HepG2 (cell line): ENCODE measurements at regions not wholly inside any gene's neighbourhood (a gene's known extent, or its start where the extent isn't known, plus 50 kb on each side); places are given as distances from the start of the nearest gene placed in this dataset.

ENCODE experiments used
- ATAC-seq: fragments of 200-7000 bp; cut with Tn5 transposase; 3 replicates; pipeline ENCODE4 v1.9.1; 2020; ENCODE audit warnings: mild to moderate bottlenecking, moderate library complexity
- BruUV-seq: library from RNA; stranded (reverse); fragments of 400-500 nt; replicated peaks from 2 replicates; lab custom pipeline; 2021; lab: Mats Ljungman, UMichigan
- CTCF ChIA-PET: fragments of 300-600 bp; formaldehyde crosslinking; extraction: SDS; loops from one replicate; lab custom pipeline; 2021; ENCODE audit warnings: low total read pairs, inconsistent platforms, low intra/inter-chr PET ratio; lab: Yijun Ruan, JAX
- POLR2A ChIA-PET: fragments of 350-600 bp; sonication (Branson Sonifier 250); formaldehyde crosslinking; loops from one replicate; lab custom pipeline; 2020; ENCODE audit warnings: antibody characterized with exemption, inconsistent platforms; lab: Yijun Ruan, JAX
- DNase-seq: peaks from one replicate; pipeline ENCODE4 v3.0.0-alpha.2; 2015; ENCODE audit warnings: low spot score
- FAIRE-seq: peaks from 3 replicates; lab custom pipeline; 2011; peaks lifted over from hg19 to GRCh38; lab: Jason Lieb, UNC
- H2AFZ ChIP-seq: one replicate; pipeline ENCODE4 v1.6.1; 2011; ENCODE audit warnings: low read length, inconsistent platforms
- H3K27ac ChIP-seq: fragments of 300-600 bp; 3 replicates; pipeline ENCODE4 v1.8.0; 2011; ENCODE audit warnings: mixed run types, mild to moderate bottlenecking, mixed read lengths, low read length, inconsistent platforms; ENCODE audit not compliant: insufficient read depth; ENCODE audit errors: extremely low read length
- H3K27me3 ChIP-seq, 2 experiments: fragments of 200-600 bp in 1 of 2; 2 replicates in 1 of 2; 3 replicates in 1 of 2; pipeline versions ENCODE4 v1.6.0 to v1.8.0; 2011; ENCODE audit warnings: low read length in 2 of 2, mild to moderate bottlenecking in 2 of 2, moderate library complexity in 2 of 2, inconsistent platforms in 1 of 2; ENCODE audit not compliant: insufficient read depth in 2 of 2, control insufficient read depth in 1 of 2
- H3K36me3 ChIP-seq, 2 experiments: fragments of 200-600 bp in 1 of 2; replicated peaks in 1 of 2; 2 replicates in 1 of 2; 3 replicates in 1 of 2; pipeline versions ENCODE4 v1.5.1 to v1.8.0; 2011; ENCODE audit warnings: low read length in 2 of 2, inconsistent platforms in 1 of 2; ENCODE audit not compliant: insufficient read depth in 2 of 2, control insufficient read depth in 1 of 2
- H3K4me1 ChIP-seq: 2 replicates; pipeline ENCODE4 v1.5.1; 2012; ENCODE audit warnings: low read length, inconsistent platforms; ENCODE audit not compliant: insufficient read depth
- H3K4me2 ChIP-seq: 2 replicates; pipeline ENCODE4 v1.6.0; 2011; ENCODE audit warnings: low read depth, low read length, inconsistent platforms
- H3K4me3 ChIP-seq, 3 experiments: fragments of 200-600 bp in 1 of 3; sonication (generic), shearing (Covaris generic) in 1 of 3; replicated peaks in 1 of 3; 2 replicates each; pipeline ENCODE4 v1.5.1; 2011 to 2016; ENCODE audit warnings: low read length in 3 of 3, inconsistent platforms in 2 of 3, low read depth in 2 of 3, mild to moderate bottlenecking in 2 of 3, control low read depth in 1 of 3, mixed read lengths in 1 of 3; ENCODE audit not compliant: insufficient read depth in 1 of 3
- H3K79me2 ChIP-seq: one replicate; pipeline ENCODE4 v1.6.1; 2011; ENCODE audit warnings: low read length, inconsistent platforms; ENCODE audit not compliant: insufficient read depth
- H3K9ac ChIP-seq: 2 replicates; pipeline ENCODE4 v1.6.0; 2011; ENCODE audit warnings: mild to moderate bottlenecking, low read depth, low read length, inconsistent platforms; ENCODE audit not compliant: insufficient read depth
- H3K9me3 ChIP-seq: 2 replicates; pipeline ENCODE4 v1.5.1; 2012; ENCODE audit warnings: mild to moderate bottlenecking, low read length
- H4K20me1 ChIP-seq: 2 replicates; pipeline ENCODE4 v1.6.0; 2011; ENCODE audit warnings: inconsistent platforms, mild to moderate bottlenecking, low read length, moderate library complexity; ENCODE audit not compliant: insufficient read depth
- DMAP1 ChIP-seq: IDR thresholded peaks from 2 replicates; pipeline ENCODE4 v1.6.1; 2016
- ELF3 ChIP-seq: IDR thresholded peaks from 2 replicates; pipeline ENCODE4 v1.6.1; 2016; ENCODE audit warnings: missing genetic modification reagents, missing compliant biosample characterization
- ETV5 ChIP-seq: IDR thresholded peaks from 2 replicates; pipeline ENCODE4 v1.6.1; 2018; ENCODE audit warnings: missing biosample characterization, missing genetic modification reagents, inconsistent platforms, borderline replicate concordance
- FOXO4 ChIP-seq: sonication (generic); formaldehyde crosslinking; conservative IDR thresholded peaks from 2 replicates; pipeline ENCODE4 v1.8.1; 2023; ENCODE audit warnings: missing genetic modification reagents
- HBP1 ChIP-seq: IDR thresholded peaks from 2 replicates; pipeline ENCODE4 v1.6.1; 2016; ENCODE audit warnings: low read depth, control low read depth
- MAFF ChIP-seq: IDR thresholded peaks from 2 replicates; pipeline ENCODE4 v1.6.1; 2011; ENCODE audit warnings: low read depth, low read length, improper control_type of control experiment
- ONECUT2 ChIP-seq: sonication (generic); formaldehyde crosslinking; IDR thresholded peaks from 2 replicates; pipeline ENCODE4 v1.4.0; 2020; ENCODE audit warnings: missing genetic modification reagents
- STAG1 ChIP-seq: sonication (generic); formaldehyde crosslinking; IDR thresholded peaks from 2 replicates; pipeline ENCODE4 v1.4.0; 2020; ENCODE audit warnings: missing genetic modification reagents
- TOPORS ChIP-seq: sonication (generic); formaldehyde crosslinking; IDR thresholded peaks from 2 replicates; pipeline ENCODE4 v1.8.0; 2023; ENCODE audit warnings: mild to moderate bottlenecking, missing genetic modification reagents
- ZBTB7B ChIP-seq: sonication (generic); formaldehyde crosslinking; IDR thresholded peaks from 2 replicates; pipeline ENCODE4 v1.4.0; 2020; ENCODE audit warnings: missing genetic modification reagents
- ZFAT ChIP-seq: sonication (generic); formaldehyde crosslinking; conservative IDR thresholded peaks from 2 replicates; pipeline ENCODE4 v1.8.1; 2023; ENCODE audit warnings: missing genetic modification reagents, inconsistent platforms
- ZMYM4 ChIP-seq: sonication (generic); formaldehyde crosslinking; IDR thresholded peaks from 2 replicates; pipeline ENCODE4 v1.8.1; 2023; ENCODE audit warnings: mild to moderate bottlenecking, missing genetic modification reagents
- ZNF253 ChIP-seq: sonication (generic); formaldehyde crosslinking; IDR thresholded peaks from 2 replicates; pipeline ENCODE4 v1.8.0; 2022; ENCODE audit warnings: mild to moderate bottlenecking, missing genetic modification reagents, borderline replicate concordance
- ZNF326 ChIP-seq: sonication (generic); formaldehyde crosslinking; IDR thresholded peaks from 2 replicates; pipeline ENCODE4 v1.4.0; 2020; ENCODE audit warnings: missing genetic modification reagents, borderline replicate concordance
- ZNF792 ChIP-seq: IDR thresholded peaks from 2 replicates; pipeline ENCODE4 v1.6.1; 2016
- WGBS: methylation state at CpG from one replicate; pipeline ENCODE4 v1.1.6; 2017; ENCODE audit warnings: low lambda C conversion rate; 5-methylcytosine and 5-hydroxymethylcytosine counted together
- in situ Hi-C: cut with HindIII; loops from 2 replicates; pipeline ENCODE4 v1.10.0; 2017; ENCODE audit warnings: low pct_unique_long_range_greater_than_20kb; ENCODE audit not compliant: extremely low pct_ligation_motif_present
- intact Hi-C: fragments of 100-400 bp; cut with micrococcal nuclease; formaldehyde crosslinking; loops from one replicate; pipeline ENCODE4 v1.10.0; 2022; ENCODE audit not compliant: unreplicated experiment
- TF ChIP-seq, protein P1 (sequence below): sonication (generic); formaldehyde crosslinking; IDR thresholded peaks from 2 replicates; pipeline ENCODE4 v1.4.0; 2020; ENCODE audit warnings: missing genetic modification reagents

DNA sequence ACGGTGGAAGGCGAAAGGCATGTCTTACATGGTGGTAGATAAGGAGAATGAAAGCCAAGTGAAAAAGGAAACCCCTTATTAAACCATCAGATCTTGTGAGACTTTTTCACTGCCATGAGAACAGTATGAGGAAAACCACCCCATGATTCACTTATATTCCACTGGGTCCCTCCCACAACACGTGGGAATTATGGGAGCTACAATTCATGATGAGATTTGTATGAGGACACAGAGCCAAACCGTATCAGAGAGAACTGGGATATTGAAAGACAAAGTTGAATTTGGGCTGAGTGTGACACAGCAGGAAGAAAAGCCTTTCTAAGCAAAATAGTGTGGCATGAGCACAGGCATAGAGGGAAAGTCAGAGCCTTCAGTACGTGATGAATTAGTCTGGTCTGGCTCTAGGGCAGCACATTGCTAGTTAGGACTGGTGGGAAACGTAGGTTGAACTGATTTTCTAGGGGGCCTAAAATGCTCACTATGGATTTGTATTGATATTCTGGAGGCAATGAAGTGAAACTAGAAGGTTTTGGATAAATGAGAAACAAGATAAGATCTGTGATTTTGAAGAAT lies 84.8 kb upstream of the RND3 start:
- TF ChIP-seq ZMYM4 (CRISPR knock-in tag) = no peak
- no peak for TF ChIP-seq TOPORS (CRISPR knock-in tag)
- no peak for TF ChIP-seq ONECUT2
- TF ChIP-seq, protein P1, sequence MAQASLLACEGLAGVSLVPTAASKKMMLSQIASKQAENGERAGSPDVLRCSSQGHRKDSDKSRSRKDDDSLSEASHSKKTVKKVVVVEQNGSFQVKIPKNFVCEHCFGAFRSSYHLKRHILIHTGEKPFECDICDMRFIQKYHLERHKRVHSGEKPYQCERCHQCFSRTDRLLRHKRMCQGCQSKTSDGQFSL (CRISPR knock-in tag) = no peak
- no peak for TF ChIP-seq ZBTB7B (CRISPR knock-in tag)
- no peak for TF ChIP-seq ZNF792
- H3K4me2 ChIP-seq = no peak overlapping the region
- ChIA-PET POLR2A (no interaction called here), CTCF (no interaction called here)
- no peaks in the 10 kb centered on the region for H3K27me3 ChIP-seq
- H3K79me2 ChIP-seq = no peaks in the 10 kb centered on the region
- H3K27ac ChIP-seq = no peak overlapping the region
- 12% methylated on average over 6 of the region's 6 CpGs for WGBS
- intact Hi-C loops (no loop called here), in situ Hi-C loops (no loop called here)
- FAIRE-seq (no peak), ATAC-seq (no peak), DNase-seq (no peak)
- no peaks in the 10 kb centered on the region for H3K36me3 ChIP-seq
- peaks cover under 1% of the 10 kb centered on the region; the same call in 1 of the 2 replicates for H3K9me3 ChIP-seq
- no peaks in the 10 kb centered on the region for H4K20me1 ChIP-seq
- no peak overlapping the region for H3K9ac ChIP-seq
- no peaks in the 10 kb centered on the region for H3K4me1 ChIP-seq
- no TSS peak for BruUV-seq
- H2AFZ ChIP-seq = no peak overlapping the region
- H3K4me3 ChIP-seq = no peak overlapping the region

DNA sequence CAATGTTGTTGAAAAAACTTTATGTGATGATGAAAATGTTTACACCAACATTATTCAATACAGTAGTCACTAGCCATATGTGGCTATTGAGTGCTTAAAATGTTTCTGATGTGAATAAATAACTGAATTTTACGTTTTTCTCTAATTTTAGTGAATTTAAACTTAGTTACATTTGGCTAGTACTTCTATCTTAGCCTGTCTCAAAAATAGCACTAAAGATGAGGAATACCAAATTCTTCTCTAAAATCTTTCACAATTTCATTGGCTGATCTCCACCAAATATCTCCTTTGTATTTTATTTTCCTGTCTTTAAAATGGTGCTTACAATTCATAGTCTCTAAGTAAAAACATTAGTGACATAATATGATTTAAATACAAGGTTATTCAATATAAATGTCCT lies 83.7 kb upstream of the RND3 start:
- CTCF ChIA-PET = no interaction called here
- ATAC-seq (no peak), DNase-seq (no peak), FAIRE-seq (no peak)
- no peak overlapping the region for H3K4me2 ChIP-seq
- no peak overlapping the region for H3K9ac ChIP-seq
- H3K79me2 ChIP-seq = no peaks in the 10 kb centered on the region
- no peak overlapping the region for H3K4me3 ChIP-seq
- intact Hi-C loops = no loop called here
- H4K20me1 ChIP-seq = no peaks in the 10 kb centered on the region
- in situ Hi-C loops = no loop called here
- BruUV-seq = no TSS peak
- no peak overlapping the region for H3K27ac ChIP-seq
- no peaks in the 10 kb centered on the region for H3K36me3 ChIP-seq
- no peaks in the 10 kb centered on the region for H3K27me3 ChIP-seq
- POLR2A ChIA-PET = no interaction called here
- no peak overlapping the region for H2AFZ ChIP-seq
- H3K4me1 ChIP-seq = no peaks in the 10 kb centered on the region
- H3K9me3 ChIP-seq = no peaks in the 10 kb centered on the region; the same call in 1 of the 2 replicates
- WGBS = 4% methylated on average over 1 of the region's 1 CpG
- TF ChIP-seq STAG1 (CRISPR knock-in tag) = no peak
- no peak for TF ChIP-seq ZNF253 (CRISPR knock-in tag)
- TF ChIP-seq ZMYM4 (CRISPR knock-in tag) = no peak
- no peak for TF ChIP-seq MAFF
- no peak for TF ChIP-seq FOXO4 (CRISPR knock-in tag)
- no peak for TF ChIP-seq ZNF326 (CRISPR knock-in tag)
- no peak for TF ChIP-seq DMAP1 (CRISPR knock-in tag)
- TF ChIP-seq HBP1 = no peak
- TF ChIP-seq ZFAT (CRISPR knock-in tag) = no peak
- TF ChIP-seq ETV5 (CRISPR knock-in tag) = no peak
- no peak for TF ChIP-seq ELF3 (CRISPR knock-in tag)
